OCI-LY3 (cell line): ENCODE measurements at regions not wholly inside any gene's neighbourhood (a gene's known extent, or its start where the extent isn't known, plus 50 kb on each side); places are given as distances from the start of the nearest gene placed in this dataset.

Experiments used
- H2AFZ ChIP-seq: fragments of 200-600, 300-600 bp; shearing (Covaris generic); 2 replicates; pipeline ENCODE4 v1.6.0; 2014; ENCODE audit warnings: antibody characterized with exemption, low read depth, low read length
- H3K27ac ChIP-seq: fragments of 200-600, 300-600 bp; sonication (generic); 2 replicates; pipeline ENCODE4 v1.5.1; 2014; ENCODE audit warnings: mild to moderate bottlenecking, low read length, moderate library complexity, mixed read lengths
- H3K27me3 ChIP-seq: fragments of 200-600, 300-600 bp; sonication (generic); 2 replicates; pipeline ENCODE4 v1.6.1; 2014; ENCODE audit warnings: low read depth, low read length, mixed read lengths
- H3K36me3 ChIP-seq: fragments of 200-600, 300-600 bp; sonication (generic); replicated peaks from 2 replicates; pipeline ENCODE3; 2014; ENCODE audit warnings: low read depth, low read length, mixed read lengths
- H3K4me1 ChIP-seq: fragments of 300-600, 200-600 bp; sonication (generic); 2 replicates; pipeline ENCODE4 v1.6.1; 2014; ENCODE audit warnings: low read length, mixed read lengths
- H3K4me2 ChIP-seq: fragments of 200-600, 300-600 bp; sonication (generic); 2 replicates; pipeline ENCODE4 v1.6.1; 2014; ENCODE audit warnings: low read length, mixed read lengths
- H3K4me3 ChIP-seq: fragments of 300-600, 200-600 bp; sonication (generic); 2 replicates; pipeline ENCODE4 v1.5.1; 2014; ENCODE audit warnings: antibody characterized with exemption, mild to moderate bottlenecking, low read length, moderate library complexity
- H3K79me2 ChIP-seq: fragments of 300-600, 200-600 bp; shearing (Covaris generic); 2 replicates; pipeline ENCODE4 v1.6.1; 2014; ENCODE audit warnings: mild to moderate bottlenecking, low read length, mixed read lengths
- H3K9ac ChIP-seq: fragments of 300-600, 200-600 bp; shearing (Covaris generic); 2 replicates; pipeline ENCODE4 v1.6.0; 2014; ENCODE audit warnings: mild to moderate bottlenecking, low read length, moderate library complexity
- H3K9me3 ChIP-seq: fragments of 200-600, 300-600 bp; shearing (Covaris generic); 2 replicates; pipeline ENCODE4 v1.6.1; 2014; ENCODE audit warnings: low read length, mixed read lengths; ENCODE audit not compliant: insufficient read depth
- H4K20me1 ChIP-seq: fragments of 200-600, 300-600 bp; sonication (generic); 2 replicates; pipeline ENCODE4 v1.6.1; 2016; ENCODE audit warnings: low read length, mixed read lengths; ENCODE audit not compliant: insufficient read depth
- CTCF ChIP-seq: fragments of 200-600, 300-600 bp; sonication (generic); IDR thresholded peaks from 2 replicates; pipeline ENCODE4 v1.5.1; 2014; ENCODE audit warnings: antibody characterized with exemption, low read length, low read depth
- EZH2phosphoT487 ChIP-seq: fragments of 200-600 bp; shearing (Covaris generic); IDR thresholded peaks from 2 replicates; pipeline ENCODE4 v1.6.1; 2018; ENCODE audit warnings: antibody characterized with exemption, mixed run types, low read depth

- H3K4me3 ChIP-seq, result no peak overlapping the region
Measured at GRCh38 chr15:99914723-99915122, 181.5 kb upstream of the LYSMD4 start.

GRCh38 chr15:99911816-99912215, 178.6 kb upstream of the LYSMD4 start:
- H3K27ac ChIP-seq, result no peak overlapping the region
- H3K9ac ChIP-seq, result no peak overlapping the region
- peaks cover 6% of the 10 kb centered on the region for H3K4me1 ChIP-seq
- no peak overlapping the region for H2AFZ ChIP-seq
- TF ChIP-seq EZH2phosphoT487, result no peak
- TF ChIP-seq CTCF, result no peak
- no peaks in the 10 kb centered on the region for H3K79me2 ChIP-seq
- no peaks in the 10 kb centered on the region for H3K27me3 ChIP-seq
- H3K4me3 ChIP-seq, result no peak overlapping the region
- H3K9me3 ChIP-seq, result no peaks in the 10 kb centered on the region
- no peaks in the 10 kb centered on the region for H3K36me3 ChIP-seq
- H3K4me2 ChIP-seq, result no peak overlapping the region
- 0 out of 2 replicates have a peak, but pooled peaks cover 3% of the 10 kb centered on the region for H4K20me1 ChIP-seq

More at GRCh38 chr15:99914723-99915122, 181.5 kb upstream of the LYSMD4 start:
- Histone ChIP-seq H3K9ac (no peak overlapping the region), H3K4me2 (no peak overlapping the region), H4K20me1 (0 out of 2 replicates have a peak, but pooled peaks cover 3% of the 10 kb centered on the region), H3K79me2 (no peaks in the 10 kb centered on the region), H3K27me3 (peaks cover 7% of the 10 kb centered on the region; the same call in 1 of the 2 replicates), H3K36me3 (no peaks in the 10 kb centered on the region), H3K27ac (no peak overlapping the region), H3K9me3 (no peaks in the 10 kb centered on the region), H3K4me1 (peaks cover 6% of the 10 kb centered on the region), H2AFZ (no peak overlapping the region)
- no peak for TF ChIP-seq EZH2phosphoT487
- no peak for TF ChIP-seq CTCF

GRCh38 chr15:99909592-99910295, 176.5 kb upstream of the LYSMD4 start:
- Histone ChIP-seq H3K36me3 (no peaks in the 10 kb centered on the region), H3K27me3 (no peaks in the 10 kb centered on the region; the same call in 1 of the 2 replicates), H3K4me2 (no peak overlapping the region), H2AFZ (no peak overlapping the region), H4K20me1 (0 out of 2 replicates have a peak, but pooled peaks cover 3% of the 10 kb centered on the region), H3K4me1 (peaks cover 4% of the 10 kb centered on the region), H3K9ac (no peak overlapping the region), H3K9me3 (no peaks in the 10 kb centered on the region), H3K4me3 (no peak overlapping the region), H3K27ac (no peak overlapping the region), H3K79me2 (no peaks in the 10 kb centered on the region)
- TF ChIP-seq EZH2phosphoT487, result no peak
- TF ChIP-seq CTCF, result peak; percentile 56

- no peak for TF ChIP-seq EZH2phosphoT487
- no peak for TF ChIP-seq CTCF
- Histone ChIP-seq H3K9me3 (no peaks in the 10 kb centered on the region), H3K79me2 (no peaks in the 10 kb centered on the region), H2AFZ (no peak overlapping the region), H3K4me2 (no peak overlapping the region), H3K36me3 (no peaks in the 10 kb centered on the region), H4K20me1 (no peaks in the 10 kb centered on the region), H3K27me3 (no peaks in the 10 kb centered on the region; the same call in 1 of the 2 replicates), H3K9ac (no peak overlapping the region), H3K4me3 (no peak overlapping the region), H3K27ac (no peak overlapping the region), H3K4me1 (no peaks in the 10 kb centered on the region)
Measured at GRCh38 chr15:99907698-99908097, 174.5 kb upstream of the LYSMD4 start.
